Left lung (tissue), 4 donors: ENCODE measurements at regions not wholly inside any gene's neighbourhood (a gene's known extent, or its start where the extent isn't known, plus 50 kb on each side); places are given as distances from the start of the nearest gene placed in this dataset.

Experiments
- ATAC-seq: fragments of 200-7000 bp; cut with Tn5 transposase; one replicate; pipeline ENCODE4 v1.9.1; 2020; ENCODE audit warnings: moderate library complexity
- DNase-seq, 4 donors: peaks; one replicate each; pipeline ENCODE4 v3.0.0-alpha.2; 2013 to 2020
- H3K27ac ChIP-seq, 2 donors: fragments of 200-600 bp; sonication (generic) in 1 of 2; one replicate each; pipeline versions ENCODE4 v1.5.0 to v1.8.0; 2020 to 2021
- H3K27me3 ChIP-seq, 2 donors: fragments of 200-600 bp; sonication (generic) in 1 of 2; one replicate each; pipeline versions ENCODE4 v1.5.0 to v1.8.0; 2020 to 2021
- H3K36me3 ChIP-seq, 2 donors: fragments of 200-600 bp; sonication (generic) in 1 of 2; one replicate each; pipeline versions ENCODE4 v1.5.0 to v1.8.0; 2020 to 2021
- H3K4me1 ChIP-seq, 2 donors: fragments of 200-600 bp; one replicate each; pipeline ENCODE4 v1.8.0; 2021
- H3K4me3 ChIP-seq, 2 donors: fragments of 200-600 bp; sonication (generic) in 1 of 2; one replicate each; pipeline versions ENCODE4 v1.5.0 to v1.8.0; 2020 to 2021; ENCODE audit warnings: mild to moderate bottlenecking in 1 of 2
- H3K9me3 ChIP-seq, 2 donors: fragments of 200-600 bp; sonication (generic) in 1 of 2; one replicate each; pipeline versions ENCODE4 v1.5.0 to v1.8.0; 2020 to 2021
- CTCF ChIP-seq, 2 donors: fragments of 200-600 bp; sonication (generic) in 1 of 2; IDR thresholded peaks; one replicate each; pipeline versions ENCODE4 v1.5.0 to v1.8.0; 2021; ENCODE audit warnings: antibody characterized with exemption in 2 of 2
- intact Hi-C, 2 donors: fragments of 100-400 bp; cut with DNase I; formaldehyde crosslinking; loops; one replicate each; pipeline versions ENCODE4 v1.11.2 to v1.14.2; 2022
- donor health status: DM: no; HTN: yes; CAD: no.
- donor health status: DM: no; HTN: no; CAD: no.

GRCh38 chr2:187976986-187977333, 314.7 kb upstream of the GULP1 start:
- no peak overlapping the region for H3K27ac ChIP-seq
- no peak for ATAC-seq

GRCh38 chr2:187978356-187978755, 313.3 kb upstream of the GULP1 start:
- Histone ChIP-seq H3K27ac (no peak overlapping the region), H3K27me3 (no peaks in the 10 kb centered on the region), H3K36me3 (no peaks in the 10 kb centered on the region), H3K9me3 (no peaks in the 10 kb centered on the region), H3K4me1 (peaks cover 4 to 5% of the 10 kb centered on the region in 2 donors), H3K4me3 (no peak overlapping the region)
- intact Hi-C loops, result no loop called here
- TF ChIP-seq CTCF (IDR thresholded peaks at IDR 0.05), result no peak
- ATAC-seq (no peak), DNase-seq (no peak)

More at GRCh38 chr2:187976986-187977333, 314.7 kb upstream of the GULP1 start:
- no peaks in the 10 kb centered on the region for H3K27me3 ChIP-seq
- intact Hi-C loops, result no loop called here
- DNase-seq, result no peak
- TF ChIP-seq CTCF (IDR thresholded peaks at IDR 0.05), result no peak
- no peaks in the 10 kb centered on the region for H3K9me3 ChIP-seq
- H3K4me1 ChIP-seq, result no peaks in the 10 kb centered on the region
- H3K36me3 ChIP-seq, result no peaks in the 10 kb centered on the region
- no peak overlapping the region for H3K4me3 ChIP-seq

GRCh38 chr2:187982668-187983067, 309.0 kb upstream of the GULP1 start:
- DNase-seq, result no peak
- H3K4me3 ChIP-seq, result no peak overlapping the region
- TF ChIP-seq CTCF (IDR thresholded peaks at IDR 0.05), result no peak
- no peaks in the 10 kb centered on the region for H3K36me3 ChIP-seq
- H3K27me3 ChIP-seq, result no peaks in the 10 kb centered on the region
- H3K4me1 ChIP-seq, result peaks cover 4 to 7% of the 10 kb centered on the region in 2 donors
- H3K27ac ChIP-seq, result no peak overlapping the region
- peak; percentile 96 for ATAC-seq
- no peaks in the 10 kb centered on the region for H3K9me3 ChIP-seq
- intact Hi-C loops, result no loop called here

- H3K9me3 ChIP-seq, result no peaks in the 10 kb centered on the region
- no peak for TF ChIP-seq CTCF (IDR thresholded peaks at IDR 0.05)
- DNase-seq (no peak), ATAC-seq (no peak)
- intact Hi-C loops, result no loop called here
- no peaks in the 10 kb centered on the region for H3K27me3 ChIP-seq
- no peak overlapping the region for H3K4me3 ChIP-seq
- no peak overlapping the region for H3K27ac ChIP-seq
- no peaks in the 10 kb centered on the region for H3K36me3 ChIP-seq
- peaks cover 4 to 7% of the 10 kb centered on the region in 2 donors for H3K4me1 ChIP-seq
Measured at GRCh38 chr2:187985195-187985594, 306.5 kb upstream of the GULP1 start.

- H3K4me1 ChIP-seq, result peaks cover 4 to 7% of the 10 kb centered on the region in 2 donors
- H3K36me3 ChIP-seq, result no peaks in the 10 kb centered on the region
- H3K27me3 ChIP-seq, result no peaks in the 10 kb centered on the region
- no peak for ATAC-seq
- no peak for TF ChIP-seq CTCF (IDR thresholded peaks at IDR 0.05)
- no peak for DNase-seq
- H3K27ac ChIP-seq, result no peak overlapping the region
- intact Hi-C loops, result no loop called here
- no peak overlapping the region for H3K4me3 ChIP-seq
- no peaks in the 10 kb centered on the region for H3K9me3 ChIP-seq
Measured at GRCh38 chr2:187985923-187986322, 305.8 kb upstream of the GULP1 start.
